ENCODE measurements at regions not wholly inside any gene's neighbourhood (a gene's known extent, or its start where the extent isn't known, plus 50 kb on each side); places are given as distances from the start of the nearest gene placed in this dataset.

DNA sequence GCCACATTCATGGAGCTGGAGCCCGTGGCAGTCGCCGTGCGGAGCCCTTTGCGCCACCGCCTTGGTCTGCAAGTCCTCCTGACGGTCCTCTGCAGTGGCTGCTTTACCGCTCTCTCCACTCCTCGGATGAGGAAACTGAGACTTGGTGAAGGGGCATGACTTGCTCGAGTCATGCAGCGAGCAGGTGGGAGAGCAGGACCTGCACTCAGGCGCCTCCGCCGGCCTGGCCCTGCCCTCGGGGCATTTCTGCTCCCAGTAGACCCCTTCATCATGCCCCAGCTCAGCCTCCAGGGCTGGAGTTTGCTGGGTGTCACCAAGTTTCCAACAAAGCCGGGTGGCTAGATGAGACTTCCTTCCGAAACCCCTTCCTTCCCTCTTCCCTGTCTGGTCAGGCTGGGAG is 100.0 kb upstream of the TARDBP start:
- Histone ChIP-seq H3K4me1 (replicated peaks) (no peaks in the 10 kb centered on the region), H3K36me3 (no peaks in the 10 kb centered on the region), H3K9me3 (no peaks in the 10 kb centered on the region), H3K27ac (no peak overlapping the region), H3K27me3 (replicated peaks; ENCODE audit: insufficient read depth) (no peaks in the 10 kb centered on the region), H3K4me3 (no peak overlapping the region)
- no peak for TF ChIP-seq POLR2A (IDR thresholded peaks at IDR 0.05)
- TF ChIP-seq, protein P1, sequence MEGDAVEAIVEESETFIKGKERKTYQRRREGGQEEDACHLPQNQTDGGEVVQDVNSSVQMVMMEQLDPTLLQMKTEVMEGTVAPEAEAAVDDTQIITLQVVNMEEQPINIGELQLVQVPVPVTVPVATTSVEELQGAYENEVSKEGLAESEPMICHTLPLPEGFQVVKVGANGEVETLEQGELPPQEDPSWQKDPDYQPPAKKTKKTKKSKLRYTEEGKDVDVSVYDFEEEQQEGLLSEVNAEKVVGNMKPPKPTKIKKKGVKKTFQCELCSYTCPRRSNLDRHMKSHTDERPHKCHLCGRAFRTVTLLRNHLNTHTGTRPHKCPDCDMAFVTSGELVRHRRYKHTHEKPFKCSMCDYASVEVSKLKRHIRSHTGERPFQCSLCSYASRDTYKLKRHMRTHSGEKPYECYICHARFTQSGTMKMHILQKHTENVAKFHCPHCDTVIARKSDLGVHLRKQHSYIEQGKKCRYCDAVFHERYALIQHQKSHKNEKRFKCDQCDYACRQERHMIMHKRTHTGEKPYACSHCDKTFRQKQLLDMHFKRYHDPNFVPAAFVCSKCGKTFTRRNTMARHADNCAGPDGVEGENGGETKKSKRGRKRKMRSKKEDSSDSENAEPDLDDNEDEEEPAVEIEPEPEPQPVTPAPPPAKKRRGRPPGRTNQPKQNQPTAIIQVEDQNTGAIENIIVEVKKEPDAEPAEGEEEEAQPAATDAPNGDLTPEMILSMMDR (IDR thresholded peaks at IDR 0.05) = no peak
- no peak for TF ChIP-seq POLR2AphosphoS5 (IDR thresholded peaks at IDR 0.05)
- no peak for DNase-seq (ENCODE audit: low spot score)
- intact Hi-C loops (cut with DNase I) = no loop called here
- 93% methylated on average over 16 of the region's 17 CpGs for WGBS

DNA sequence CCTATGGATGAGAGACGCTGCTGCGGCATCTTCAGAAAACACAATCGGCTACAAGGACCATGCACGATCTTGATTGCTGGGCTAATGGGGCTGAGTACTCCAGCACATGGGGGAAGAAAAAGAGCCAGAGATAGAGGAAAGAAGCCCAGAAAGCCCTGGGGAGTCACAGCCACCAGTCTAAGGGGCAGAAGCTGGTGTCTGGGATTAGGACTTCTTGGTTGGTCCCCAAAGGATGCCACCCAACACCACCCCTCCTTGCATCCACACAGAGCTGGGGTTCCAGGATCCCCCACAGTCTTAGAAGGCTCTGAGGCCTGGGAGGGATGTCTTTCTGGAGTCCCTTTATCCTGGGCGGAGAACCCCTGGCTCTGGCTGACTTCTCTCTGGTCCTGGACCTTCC is 98.4 kb upstream of the TARDBP start:
- Histone ChIP-seq H3K9me3 (no peaks in the 10 kb centered on the region), H3K4me3 (no peak overlapping the region), H3K27ac (no peak overlapping the region), H3K36me3 (no peaks in the 10 kb centered on the region), H3K4me1 (replicated peaks) (no peaks in the 10 kb centered on the region), H3K27me3 (replicated peaks; ENCODE audit: insufficient read depth) (no peaks in the 10 kb centered on the region)
- DNase-seq (ENCODE audit: low spot score) = no peak
- intact Hi-C loops (cut with DNase I) = no loop called here
- over 99% methylated on average over 5 of the region's 5 CpGs for WGBS
- TF ChIP-seq POLR2A (IDR thresholded peaks at IDR 0.05) = no peak

DNA sequence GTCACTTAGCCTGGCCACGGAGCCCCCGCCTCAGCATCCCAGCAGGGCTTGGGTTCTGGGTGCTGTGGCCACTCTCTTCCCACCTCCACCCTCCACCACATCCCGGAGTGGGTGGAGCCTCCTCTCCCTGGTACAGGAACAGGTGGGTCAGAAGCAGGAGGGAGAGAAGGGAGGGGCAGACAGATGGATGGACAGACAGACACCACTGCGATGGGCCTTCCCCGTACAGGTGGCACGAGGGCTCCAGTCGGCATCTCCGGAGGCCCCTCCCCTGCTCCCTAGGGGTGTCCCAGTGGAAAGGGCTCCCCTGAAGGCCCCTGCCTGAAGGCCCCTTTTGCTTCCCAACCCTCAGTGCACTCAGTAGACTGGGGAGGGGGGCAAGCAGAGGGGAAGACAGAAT is 96.9 kb upstream of the TARDBP start:
- Histone ChIP-seq H3K36me3 (no peaks in the 10 kb centered on the region), H3K4me1 (replicated peaks) (no peaks in the 10 kb centered on the region), H3K27me3 (replicated peaks; ENCODE audit: insufficient read depth) (no peaks in the 10 kb centered on the region), H3K9me3 (no peaks in the 10 kb centered on the region), H3K4me3 (no peak overlapping the region), H3K27ac (no peak overlapping the region)
- TF ChIP-seq, protein P1 (IDR thresholded peaks at IDR 0.05) = no peak
- TF ChIP-seq POLR2AphosphoS5 (IDR thresholded peaks at IDR 0.05) = no peak
- TF ChIP-seq POLR2A (IDR thresholded peaks at IDR 0.05) = no peak
- intact Hi-C loops (cut with DNase I) = no loop called here
- 75% methylated on average over 8 of the region's 8 CpGs for WGBS
- DNase-seq (ENCODE audit: low spot score) = no peak

DNA sequence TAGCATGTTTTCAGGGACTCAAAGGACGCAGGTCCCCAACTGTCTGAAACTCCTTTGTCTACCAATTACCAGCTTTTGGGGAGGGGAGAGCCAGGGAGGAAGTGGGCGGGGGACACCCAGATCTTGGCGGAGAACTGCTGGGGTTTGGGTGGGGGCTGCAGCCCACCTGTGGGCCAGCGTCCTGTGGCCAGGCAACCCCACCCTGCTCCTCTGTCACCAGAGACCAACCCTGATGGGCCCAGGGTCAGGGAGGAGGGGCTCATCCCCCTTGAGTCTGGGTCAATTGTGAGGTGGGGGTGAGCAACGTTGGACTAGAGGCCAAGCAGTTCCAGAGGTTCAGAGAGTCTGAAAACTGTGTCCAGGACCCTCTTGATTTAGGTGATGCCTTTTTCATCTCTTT is 96.1 kb upstream of the TARDBP start:
- intact Hi-C loops (cut with DNase I) = no loop called here
- H3K27me3 ChIP-seq (replicated peaks; ENCODE audit: insufficient read depth) = no peaks in the 10 kb centered on the region
- H3K27ac ChIP-seq = no peak overlapping the region
- no peak overlapping the region for H3K4me3 ChIP-seq
- WGBS = 59% methylated on average over 5 of the region's 5 CpGs
- H3K36me3 ChIP-seq = no peaks in the 10 kb centered on the region
- DNase-seq (ENCODE audit: low spot score) = no peak
- H3K4me1 ChIP-seq (replicated peaks) = no peaks in the 10 kb centered on the region
- TF ChIP-seq POLR2A (IDR thresholded peaks at IDR 0.05) (no peak), POLR2AphosphoS5 (IDR thresholded peaks at IDR 0.05) (no peak)
- TF ChIP-seq, protein P1 (IDR thresholded peaks at IDR 0.05) = no peak
- H3K9me3 ChIP-seq = no peaks in the 10 kb centered on the region

DNA sequence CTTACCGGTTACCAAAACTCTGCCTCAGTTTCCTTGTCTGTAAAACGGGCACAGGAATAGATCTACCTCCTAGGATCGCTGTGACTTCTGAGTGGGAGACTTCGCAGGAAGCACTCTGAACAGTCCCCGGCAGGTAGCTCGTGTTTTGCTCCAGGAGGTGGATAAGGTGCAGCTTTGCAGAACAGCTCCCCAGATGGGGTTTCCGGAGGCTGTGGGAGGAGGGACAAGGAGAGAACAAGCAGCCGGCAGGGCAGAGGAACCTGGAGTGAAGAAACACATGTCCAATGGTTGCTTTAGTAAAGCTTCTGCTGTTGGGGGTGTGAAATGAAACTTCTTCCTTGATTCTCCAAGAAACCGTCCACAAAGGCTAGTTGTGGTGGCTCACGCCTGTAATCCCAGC is 95.5 kb upstream of the TARDBP start:
- 85% methylated on average over 10 of the region's 10 CpGs for WGBS
- Histone ChIP-seq H3K27me3 (replicated peaks; ENCODE audit: insufficient read depth) (no peaks in the 10 kb centered on the region), H3K9me3 (no peaks in the 10 kb centered on the region), H3K27ac (no peak overlapping the region), H3K4me3 (no peak overlapping the region), H3K36me3 (no peaks in the 10 kb centered on the region), H3K4me1 (replicated peaks) (no peaks in the 10 kb centered on the region)
- DNase-seq (ENCODE audit: low spot score) = no peak
- no peak for TF ChIP-seq POLR2A (IDR thresholded peaks at IDR 0.05)
- TF ChIP-seq, protein P1 (IDR thresholded peaks at IDR 0.05) = no peak
- no peak for TF ChIP-seq POLR2AphosphoS5 (IDR thresholded peaks at IDR 0.05)
- intact Hi-C loops (cut with DNase I) = no loop called here

All from prostate gland (tissue), 2 donors.